ENCODE measurements at regions not wholly inside any gene's neighbourhood (a gene's known extent, or its start where the extent isn't known, plus 50 kb on each side); places are given as distances from the start of the nearest gene placed in this dataset.
"Not testable (repeated sequence)": the region's sequence is repeated elsewhere in the genome, so short reads cannot be mapped to it uniquely, and the experiment has no call there.

- DNase-seq (ENCODE audit: low spot score) = not testable (repeated sequence)
Measured at GRCh38 chr5:38678697-38679096, 122.3 kb upstream of the LIFR start.

DNA sequence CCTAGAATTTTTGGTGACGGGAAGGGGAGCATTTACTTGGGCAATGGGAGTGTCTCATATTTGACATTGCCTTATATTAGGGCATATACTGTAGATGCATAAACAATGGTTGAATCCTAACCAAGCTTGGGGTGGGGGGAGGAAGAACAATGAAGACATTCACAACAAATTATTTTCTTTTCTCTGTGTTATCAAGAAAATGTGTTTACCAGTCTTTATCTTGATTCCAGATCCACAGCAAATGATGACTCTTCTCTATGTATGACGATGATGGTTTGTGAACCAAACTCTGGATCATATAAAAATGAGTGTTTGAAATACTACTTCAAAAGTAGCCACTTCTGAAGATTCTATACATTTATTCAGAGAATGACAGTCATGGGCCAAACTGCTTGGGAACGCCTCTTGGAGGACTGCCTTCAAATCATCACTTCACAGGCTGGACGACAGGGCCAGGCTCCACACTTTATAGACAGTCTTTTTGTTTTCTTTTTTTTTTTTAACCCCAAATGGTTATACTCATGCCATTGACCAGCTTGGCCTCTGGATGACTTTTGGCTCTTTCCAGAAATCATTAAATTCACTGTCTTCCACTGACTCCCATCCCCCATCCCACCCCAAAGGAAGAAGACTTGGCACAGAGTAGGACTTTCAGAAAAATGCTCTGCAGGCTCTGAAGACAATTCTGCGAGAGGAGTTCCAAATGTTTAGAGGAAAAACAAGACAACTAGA lies 123.8 kb upstream of the LIFR start:
- DNase-seq (ENCODE audit: low spot score) = no peak

DNA sequence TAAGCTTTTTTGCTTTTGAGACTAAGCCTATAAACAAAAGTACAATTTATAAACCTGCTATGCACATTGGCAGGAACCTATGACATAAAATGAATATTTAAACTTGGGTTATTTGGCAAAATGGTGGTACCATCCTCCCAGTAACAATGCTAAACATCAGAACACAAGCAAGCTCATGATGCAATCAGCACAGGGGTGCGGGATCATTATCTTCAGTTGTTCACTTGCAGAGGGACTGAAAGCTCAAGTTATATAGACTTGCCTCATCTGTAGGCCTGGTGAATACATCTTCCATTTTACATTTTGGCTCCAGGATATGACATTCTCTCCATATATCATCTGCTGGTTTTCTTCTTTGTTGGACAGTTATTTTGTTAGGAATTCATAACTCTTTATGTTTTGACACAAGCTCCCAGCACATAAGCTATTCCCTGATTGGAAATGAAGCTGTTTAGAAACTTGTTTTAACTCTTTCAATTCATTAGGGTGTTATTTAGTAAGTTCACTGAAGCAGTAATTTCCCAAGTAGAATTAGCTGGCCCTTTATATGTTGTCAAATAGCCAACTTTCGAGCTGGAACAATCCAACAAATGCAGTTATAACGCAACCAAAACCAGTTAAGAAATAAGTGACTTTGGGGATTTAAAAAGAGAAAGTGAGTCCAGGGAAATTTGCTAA lies 124.7 kb upstream of the LIFR start:
- no peak for DNase-seq (ENCODE audit: low spot score)

GRCh38 chr5:38681966-38682365 lies 125.5 kb upstream of the LIFR start:
- DNase-seq (ENCODE audit: low spot score) = no peak

GRCh38 chr5:38686658-38687057 lies 130.2 kb upstream of the LIFR start:
- DNase-seq (ENCODE audit: low spot score) = no peak

DNA sequence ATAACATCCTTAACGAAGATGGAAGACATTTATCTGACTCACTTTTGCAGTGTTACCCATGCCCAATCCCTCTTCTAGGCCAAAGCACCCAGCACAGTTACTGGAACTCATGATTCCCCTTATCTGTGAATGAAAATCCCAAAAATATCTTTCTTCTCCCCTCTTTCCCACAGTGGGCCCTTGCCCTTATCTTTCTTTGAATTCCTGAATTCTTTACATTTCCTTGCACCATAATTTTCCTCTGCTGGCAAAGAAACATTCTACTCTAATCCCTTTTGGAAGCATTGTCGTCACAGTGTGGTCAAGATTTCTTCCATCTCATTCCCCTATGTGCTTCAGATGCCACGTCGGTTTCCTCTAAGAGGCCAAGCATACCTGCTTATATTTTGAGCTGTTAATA lies 135.9 kb upstream of the LIFR start:
- DNase-seq (ENCODE audit: low spot score) = no peak

DNA sequence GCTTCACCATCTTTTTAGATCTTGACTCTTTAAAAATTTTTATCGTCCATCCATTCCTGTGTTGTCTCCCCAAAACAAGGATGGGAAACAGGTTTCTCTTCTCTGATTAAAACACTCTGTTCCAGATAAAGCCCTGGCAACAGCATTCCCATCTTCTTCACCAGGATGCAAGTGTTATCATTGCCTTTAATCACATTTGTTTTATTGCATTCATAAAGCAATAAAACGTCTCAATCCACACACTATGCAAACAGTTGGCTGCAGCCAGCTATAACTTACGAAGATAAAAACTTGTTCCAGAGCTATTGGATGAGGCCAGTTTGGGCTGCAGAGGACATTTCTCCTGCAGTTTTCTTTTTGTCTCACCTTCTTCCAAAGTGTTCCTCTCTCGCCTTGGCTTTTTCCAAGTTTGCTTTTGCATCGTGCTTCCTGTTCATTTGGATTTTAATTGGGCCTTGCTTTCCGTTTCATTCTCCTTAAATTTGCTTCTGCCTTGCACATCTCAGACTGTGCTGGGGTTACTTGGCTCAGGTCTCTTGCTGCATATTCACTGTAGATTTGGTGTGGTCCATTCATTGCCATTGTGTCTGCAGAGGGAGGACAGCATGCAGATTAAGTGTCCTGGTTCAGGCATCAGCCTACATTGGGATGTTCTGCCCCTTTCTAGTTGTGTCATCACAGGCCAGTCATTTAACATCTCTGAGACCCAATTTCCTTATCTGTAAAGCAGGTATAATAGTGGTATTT lies 136.5 kb upstream of the LIFR start:
- DNase-seq (ENCODE audit: low spot score) = no peak

DNA sequence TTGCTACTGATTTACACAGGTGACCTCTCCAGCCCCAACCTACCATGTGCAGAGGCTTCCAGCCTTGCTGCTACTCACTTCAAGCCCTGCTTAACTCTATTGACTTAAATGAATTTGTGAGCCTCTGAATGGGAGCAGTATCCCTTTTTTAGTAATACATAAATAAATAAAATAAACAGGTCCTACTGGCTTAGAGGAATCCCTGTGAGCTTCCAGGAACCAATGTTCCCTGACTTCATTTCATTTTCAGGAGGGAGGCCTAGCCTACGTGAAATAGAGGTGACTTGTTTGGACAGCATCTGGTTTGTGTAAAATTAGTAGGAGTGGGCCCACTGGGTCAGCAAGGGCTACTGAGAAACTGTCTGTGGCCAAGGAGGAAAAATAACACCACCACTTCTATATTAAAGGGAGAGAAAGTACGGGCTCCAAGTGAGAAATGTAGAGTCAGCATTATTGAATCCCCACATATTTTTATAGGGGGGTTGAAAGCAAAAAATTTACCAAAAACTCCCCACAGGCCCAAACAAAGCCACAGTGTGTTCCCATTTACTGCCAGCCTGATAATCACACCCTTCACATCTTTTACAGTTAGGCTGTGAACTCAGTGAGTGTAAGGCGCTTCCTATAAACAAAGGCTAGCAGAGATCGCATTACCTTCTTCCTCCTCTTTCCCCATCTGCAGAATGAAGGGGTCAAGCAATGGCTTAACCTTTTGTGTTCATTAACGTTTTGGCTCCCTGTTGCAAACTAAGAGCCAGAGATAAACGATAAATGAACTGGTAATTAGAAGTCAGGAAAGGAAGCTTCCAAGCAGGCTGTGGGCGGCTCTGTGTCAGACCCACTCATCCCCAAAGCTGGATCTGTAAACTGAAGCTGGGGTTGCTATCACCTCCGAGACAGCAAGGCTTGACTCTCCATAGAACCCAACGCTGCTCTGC lies 138.8 kb upstream of the LIFR start:
- no peak for DNase-seq (ENCODE audit: low spot score)

GRCh38 chr5:38697013-38697412 lies 140.6 kb upstream of the LIFR start:
- DNase-seq (ENCODE audit: low spot score) = no peak

- not testable (repeated sequence) for DNase-seq (ENCODE audit: low spot score)
Measured at GRCh38 chr5:38705529-38705928, 140.3 kb upstream of the OSMR start.

- no peak for DNase-seq (ENCODE audit: low spot score)
Measured at GRCh38 chr5:38706376-38706775, 139.4 kb upstream of the OSMR start.

GRCh38 chr5:38707352-38708210 lies 138.2 kb upstream of the OSMR start:
- no peak for DNase-seq (ENCODE audit: low spot score)

DNA sequence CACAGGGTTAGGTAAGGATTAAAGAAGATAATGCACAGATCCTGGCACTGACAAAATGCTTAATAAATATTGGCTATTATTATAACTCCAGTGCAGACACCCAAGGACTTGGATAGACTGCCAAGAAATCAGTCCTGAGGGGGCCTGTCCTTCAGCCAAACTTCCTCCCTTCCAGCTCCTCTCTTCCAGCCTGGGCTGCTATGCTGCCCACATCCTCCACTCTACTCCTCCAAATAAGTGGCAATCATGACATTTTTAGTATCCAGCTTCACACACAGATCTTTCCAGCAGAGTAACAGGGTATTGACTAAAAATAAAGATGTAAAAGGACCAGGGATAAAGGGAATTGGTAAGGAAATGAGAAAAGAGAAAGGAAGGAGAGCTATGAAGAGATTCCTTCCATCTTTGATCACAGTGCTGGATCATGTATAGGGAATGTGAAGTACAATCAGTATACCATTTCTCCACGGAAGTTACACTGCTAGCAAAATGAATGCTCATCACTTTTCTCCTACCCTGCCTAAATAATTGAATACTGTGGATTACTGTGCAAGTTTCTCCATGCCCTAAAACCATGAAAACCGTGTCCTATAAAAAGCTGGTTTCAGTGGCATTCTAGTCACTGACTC lies 136.0 kb upstream of the OSMR start:
- DNase-seq (ENCODE audit: low spot score) = no peak

DNA sequence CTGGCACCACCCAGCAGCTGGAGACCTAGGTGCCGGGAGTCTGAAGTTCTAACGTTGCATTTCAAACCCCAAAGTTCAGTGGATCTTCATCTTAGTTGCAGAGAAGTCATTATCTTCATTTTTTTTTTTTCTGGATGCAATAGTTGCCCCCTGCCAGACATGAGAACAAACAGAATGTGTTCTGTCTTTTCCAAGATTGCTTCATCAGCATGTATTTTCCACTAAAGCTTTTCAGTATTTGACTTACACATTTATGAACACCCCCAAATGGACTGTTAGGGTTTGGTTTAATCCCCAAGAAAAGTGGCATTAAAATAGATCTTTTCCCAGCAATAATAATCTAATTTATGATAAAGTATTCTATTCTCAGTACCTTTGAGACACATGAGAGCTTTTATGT lies 135.2 kb upstream of the OSMR start:
- DNase-seq (ENCODE audit: low spot score) = no peak

- DNase-seq (ENCODE audit: low spot score) = no peak
Measured at GRCh38 chr5:38712391-38712790, 133.4 kb upstream of the OSMR start.

DNA sequence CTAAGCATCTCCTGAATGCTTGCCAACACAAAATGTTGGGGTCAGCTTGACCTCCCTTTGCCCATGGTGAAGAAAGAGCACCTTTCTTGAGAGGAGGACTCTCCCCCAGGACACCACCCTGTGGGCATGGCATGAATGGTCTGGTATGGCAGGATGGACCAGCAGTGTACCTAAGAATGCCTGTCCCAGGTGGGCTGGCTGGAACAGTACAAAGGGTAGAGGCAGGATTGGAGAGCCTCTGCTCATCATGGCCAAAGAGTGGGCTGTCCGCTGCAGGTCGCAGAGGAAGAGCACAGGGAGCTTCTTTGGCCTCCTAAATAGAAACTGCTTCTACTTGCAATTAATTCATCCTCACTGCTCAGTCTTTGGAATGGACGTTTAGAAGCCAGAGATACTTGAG lies 131.6 kb upstream of the OSMR start:
- no peak for DNase-seq (ENCODE audit: low spot score)

DNA sequence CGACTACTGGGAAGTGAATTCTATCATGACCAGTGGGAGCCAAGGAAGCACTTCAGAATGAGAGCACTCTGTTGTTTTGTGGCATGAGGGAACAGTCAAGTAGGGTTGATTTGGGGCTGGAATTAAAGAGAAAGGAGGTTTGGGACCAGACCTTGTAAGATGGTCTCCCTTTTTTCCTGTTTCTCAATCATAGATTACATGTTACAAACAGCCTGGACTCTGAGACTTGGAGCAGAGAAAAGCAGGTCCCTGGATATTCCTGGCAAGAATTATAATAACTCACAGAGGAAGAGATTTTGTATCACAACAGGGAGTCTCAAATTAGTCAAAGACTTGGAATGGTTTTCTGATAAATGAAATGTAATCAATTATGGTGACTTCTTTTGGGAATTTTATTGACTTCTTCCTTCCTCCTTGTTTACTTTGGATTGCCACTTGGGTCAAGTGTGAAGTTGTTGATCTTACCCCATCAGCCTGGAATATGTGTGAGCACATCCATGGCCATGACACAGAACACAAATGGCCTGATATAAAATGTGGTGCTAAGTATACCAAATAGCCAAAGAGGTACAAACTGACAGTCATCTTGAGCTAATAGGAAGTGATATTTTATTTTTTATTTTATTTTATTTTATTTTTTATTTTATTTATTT lies 131.0 kb upstream of the OSMR start:
- no peak for DNase-seq (ENCODE audit: low spot score)

GRCh38 chr5:38715696-38716095 lies 130.1 kb upstream of the OSMR start:
- DNase-seq (ENCODE audit: low spot score) = no peak

GRCh38 chr5:38716516-38716915 lies 129.3 kb upstream of the OSMR start:
- DNase-seq (ENCODE audit: low spot score) = no peak

GRCh38 chr5:38718771-38719391 lies 126.9 kb upstream of the OSMR start:
- peak; percentile 45 for DNase-seq (ENCODE audit: low spot score)
